GM12892 (cell line): ENCODE measurements at regions not wholly inside any gene's neighbourhood (a gene's known extent, or its start where the extent isn't known, plus 50 kb on each side); places are given as distances from the start of the nearest gene placed in this dataset.

Source experiments
- POLR2A ChIP-seq: IDR thresholded peaks from 2 replicates; pipeline ENCODE4 v1.6.1; 2011; ENCODE audit warnings: low read depth, low read length, control low read depth
- POLR2AphosphoS5 ChIP-seq: IDR thresholded peaks from 2 replicates; pipeline ENCODE4 v1.6.1; 2011; ENCODE audit warnings: low read depth, low read length, control low read depth
- TAF1 ChIP-seq: IDR thresholded peaks from 2 replicates; pipeline ENCODE4 v1.6.1; 2011; ENCODE audit warnings: low read depth, mild to moderate bottlenecking, control low read depth, low read length, borderline replicate concordance

DNA sequence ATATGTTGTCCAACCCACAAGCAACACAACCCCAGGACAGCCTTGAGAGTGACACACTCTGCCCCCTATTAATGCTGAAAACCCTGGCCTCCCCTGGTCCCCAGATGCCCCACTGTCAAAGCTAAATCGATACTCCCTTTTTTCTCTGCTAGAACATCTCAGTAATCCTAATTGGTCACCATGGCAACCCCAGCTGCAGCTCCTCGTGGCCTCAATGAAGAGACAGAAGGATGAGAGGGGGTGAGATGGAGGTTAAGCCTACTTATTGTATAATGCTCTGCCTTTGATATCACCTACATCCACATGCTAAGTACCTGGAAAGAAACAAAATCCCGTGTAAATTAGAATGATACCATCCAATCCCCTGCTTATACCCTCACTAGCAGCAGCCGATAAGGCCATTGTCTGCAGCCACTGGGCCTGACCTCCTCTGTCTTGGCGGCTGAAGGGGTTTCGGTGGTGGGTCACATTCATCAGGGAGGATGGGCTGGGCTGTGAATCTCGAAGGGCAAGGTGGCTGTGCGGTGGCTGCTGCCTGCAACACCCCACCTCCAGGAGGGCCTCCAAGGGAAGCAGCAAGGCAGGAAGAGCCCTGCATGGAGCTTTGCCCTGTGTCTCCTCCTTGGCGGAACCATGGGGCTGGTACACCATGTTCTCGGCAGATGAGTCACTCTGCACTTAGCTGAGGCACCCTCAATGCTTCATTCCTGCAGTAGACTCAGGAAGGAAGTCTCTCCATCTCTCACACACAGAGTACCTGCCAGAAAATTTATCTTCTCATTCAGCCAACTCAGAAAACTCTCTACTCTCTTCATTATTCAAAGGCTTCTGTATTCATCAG is 399.5 kb downstream of the BUD13 start:
- TF ChIP-seq POLR2A (no peak), POLR2AphosphoS5 (no peak), TAF1 (no peak)
